Amniotic epithelial cell (primary cell): ENCODE measurements at regions not wholly inside any gene's neighbourhood (a gene's known extent, or its start where the extent isn't known, plus 50 kb on each side); places are given as distances from the start of the nearest gene placed in this dataset.

Experiments used
- DNase-seq: peaks from one replicate; pipeline ENCODE4 v3.0.0-alpha.2; 2010; ENCODE audit warnings: low read depth

DNA sequence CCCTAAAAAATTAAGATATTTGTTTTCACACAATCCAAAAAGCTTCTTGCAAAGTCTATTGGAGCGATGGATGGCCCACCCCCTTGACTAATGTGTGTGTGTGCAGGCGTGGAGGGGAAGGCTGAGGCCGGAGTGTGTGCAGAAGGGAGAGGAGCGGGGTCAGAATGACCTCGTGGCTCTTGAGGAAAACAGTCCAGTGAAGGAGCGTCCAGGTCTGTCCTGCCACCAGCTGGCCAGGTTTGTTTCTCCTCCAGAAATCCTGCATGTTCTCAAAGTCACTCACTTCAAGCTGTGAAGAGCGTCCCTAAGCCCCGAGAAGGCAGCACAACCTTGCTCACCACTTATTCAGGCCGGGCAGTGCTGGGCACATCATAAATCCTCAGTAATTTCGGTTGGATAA lies 69.5 kb upstream of the SSX2IP start:
- no peak for DNase-seq

DNA sequence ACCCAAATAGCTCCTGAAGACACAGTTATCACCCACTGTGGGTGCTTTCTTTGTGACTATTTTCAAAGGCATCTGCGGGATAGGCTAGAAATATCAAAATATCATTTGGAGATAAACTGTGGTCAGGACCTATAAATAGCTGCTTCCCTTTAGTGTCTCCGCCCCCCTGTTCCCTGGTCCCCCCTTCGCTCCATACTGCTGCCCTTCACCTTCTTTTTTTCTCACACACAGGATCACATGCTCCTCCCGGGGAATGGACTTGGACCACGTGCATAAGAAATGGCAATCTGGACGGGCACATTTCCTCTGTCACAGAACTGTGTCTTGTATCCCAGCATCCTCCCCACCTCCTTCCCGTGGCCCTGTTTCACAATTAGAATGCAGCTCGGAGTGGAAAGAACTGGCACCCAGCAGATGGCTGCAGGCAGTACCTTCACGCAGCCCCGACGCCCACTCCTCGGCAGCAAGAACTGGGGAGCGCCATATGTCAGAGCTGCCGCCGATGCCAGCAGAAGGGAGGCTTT lies 68.8 kb upstream of the SSX2IP start:
- peak; percentile 37 for DNase-seq

DNA sequence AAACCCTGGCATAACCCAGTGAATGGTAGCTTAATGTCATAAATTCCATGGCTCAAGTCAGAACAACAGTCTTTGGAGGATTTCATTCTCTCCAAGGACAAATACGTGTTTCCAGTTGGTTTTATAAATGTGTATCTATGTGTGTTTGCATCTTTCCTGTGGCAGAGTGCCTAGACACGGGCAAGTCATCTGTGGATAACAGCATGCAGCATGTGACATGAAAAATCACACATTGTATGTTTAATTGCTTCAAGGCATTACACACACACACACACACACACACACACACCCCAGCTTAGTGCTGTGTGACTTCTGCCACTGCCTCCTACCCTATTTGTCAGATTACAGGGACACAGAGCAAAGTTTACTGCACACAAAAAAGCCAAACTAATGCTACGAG lies 68.2 kb upstream of the SSX2IP start:
- no peak for DNase-seq

DNA sequence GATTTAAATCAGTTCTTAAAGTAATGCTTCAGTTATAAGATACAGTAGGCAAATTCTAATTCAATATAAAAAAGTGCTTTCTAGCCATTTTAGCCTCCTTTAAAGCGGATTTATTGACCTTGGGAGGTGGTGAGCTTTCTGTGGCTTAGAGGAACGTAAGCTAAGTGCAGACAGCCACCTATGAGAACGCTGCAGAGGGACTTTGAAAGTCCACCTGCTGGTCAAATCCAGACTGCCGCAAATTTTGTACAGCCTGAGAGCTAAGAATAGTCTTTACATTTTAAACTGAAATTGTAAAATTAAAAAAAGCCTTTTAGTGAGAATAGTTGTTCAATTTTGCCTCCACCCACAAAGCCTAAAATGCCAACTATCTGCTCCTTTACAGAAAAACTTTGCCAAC lies 67.0 kb upstream of the SSX2IP start:
- DNase-seq: no peak

DNA sequence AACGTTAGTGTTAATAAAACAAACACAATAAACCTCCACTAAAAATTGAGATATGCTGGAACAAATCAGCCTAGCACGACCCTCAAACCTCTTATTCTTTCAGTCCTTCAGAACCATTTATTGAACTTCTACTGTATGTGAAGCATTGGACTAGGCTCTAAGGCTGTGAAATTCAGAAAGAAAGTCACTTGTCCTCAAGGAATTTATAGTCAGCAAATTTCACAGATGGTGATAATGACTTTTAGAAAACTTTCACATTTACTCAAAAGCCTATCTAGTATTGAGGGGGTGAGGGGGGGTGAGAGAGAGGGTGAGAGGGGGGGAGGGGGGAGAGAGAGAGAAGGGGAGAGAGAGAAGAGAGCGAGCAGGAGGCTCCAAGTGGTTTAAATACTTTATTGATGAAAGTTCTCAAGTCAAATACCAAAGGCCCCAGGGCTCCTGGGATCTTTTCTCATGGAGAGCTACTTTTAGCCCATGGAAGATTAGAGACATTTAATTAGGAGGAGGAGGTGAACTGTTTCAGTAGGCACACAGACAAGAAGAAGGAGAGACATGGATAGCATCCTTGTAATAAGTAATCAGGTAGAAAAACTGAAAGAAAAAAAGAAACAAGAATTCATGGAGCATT lies 66.3 kb upstream of the SSX2IP start:
- DNase-seq: no peak

DNA sequence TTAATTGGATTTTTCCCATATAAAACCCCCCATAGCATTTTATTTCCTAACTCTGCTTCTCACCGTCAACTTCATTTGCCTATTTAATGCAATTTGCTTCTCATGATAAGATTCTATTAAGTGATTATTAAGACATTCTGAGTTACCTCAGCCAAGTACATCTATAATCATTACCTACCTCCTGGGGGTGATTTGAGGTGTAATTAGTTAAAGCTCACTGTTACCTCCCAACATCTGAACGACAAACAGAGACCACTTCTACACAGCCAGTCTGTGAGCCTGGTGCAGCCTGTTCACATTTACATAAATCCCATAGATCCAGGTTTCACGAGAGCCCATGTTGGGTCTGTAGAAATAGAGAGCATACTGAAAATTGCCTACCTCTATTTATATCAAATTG lies 65.7 kb upstream of the SSX2IP start:
- DNase-seq: no peak

DNA sequence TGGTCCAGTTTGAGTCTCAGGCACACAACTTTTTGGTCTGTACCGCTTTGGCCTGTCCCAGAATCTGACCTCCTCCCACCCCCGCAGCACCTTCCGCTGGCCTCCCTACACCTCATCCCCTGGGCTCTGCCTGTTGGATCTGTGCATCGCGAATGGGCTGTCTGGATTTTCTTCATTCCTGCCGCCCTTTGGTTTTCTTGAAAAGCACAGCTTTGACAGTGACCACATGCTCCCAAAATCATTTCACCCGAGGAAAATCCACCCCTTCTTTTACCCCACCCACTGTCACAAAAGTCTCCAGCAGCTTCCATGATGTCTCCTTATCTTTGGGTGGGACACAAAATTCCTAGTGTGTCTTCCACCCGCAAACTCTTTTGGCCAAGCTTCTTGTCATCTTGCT lies 65.0 kb upstream of the SSX2IP start:
- DNase-seq: no peak

DNA sequence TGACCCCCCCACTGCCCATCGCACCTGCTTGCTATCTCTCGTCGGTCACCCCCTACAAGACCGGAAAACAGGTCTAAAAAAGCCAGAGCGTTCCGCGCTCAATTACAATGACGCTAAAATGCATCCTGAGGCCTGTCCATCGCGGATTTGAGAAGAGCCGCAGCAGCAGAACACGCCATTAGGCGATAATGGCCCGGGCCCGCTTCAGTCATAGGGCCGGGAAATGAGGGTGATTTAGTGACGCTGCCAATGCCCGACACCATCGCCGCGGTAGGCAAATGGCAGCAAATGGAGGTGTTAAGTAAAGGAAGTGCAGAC lies 64.1 kb upstream of the SSX2IP start:
- DNase-seq: no peak

DNA sequence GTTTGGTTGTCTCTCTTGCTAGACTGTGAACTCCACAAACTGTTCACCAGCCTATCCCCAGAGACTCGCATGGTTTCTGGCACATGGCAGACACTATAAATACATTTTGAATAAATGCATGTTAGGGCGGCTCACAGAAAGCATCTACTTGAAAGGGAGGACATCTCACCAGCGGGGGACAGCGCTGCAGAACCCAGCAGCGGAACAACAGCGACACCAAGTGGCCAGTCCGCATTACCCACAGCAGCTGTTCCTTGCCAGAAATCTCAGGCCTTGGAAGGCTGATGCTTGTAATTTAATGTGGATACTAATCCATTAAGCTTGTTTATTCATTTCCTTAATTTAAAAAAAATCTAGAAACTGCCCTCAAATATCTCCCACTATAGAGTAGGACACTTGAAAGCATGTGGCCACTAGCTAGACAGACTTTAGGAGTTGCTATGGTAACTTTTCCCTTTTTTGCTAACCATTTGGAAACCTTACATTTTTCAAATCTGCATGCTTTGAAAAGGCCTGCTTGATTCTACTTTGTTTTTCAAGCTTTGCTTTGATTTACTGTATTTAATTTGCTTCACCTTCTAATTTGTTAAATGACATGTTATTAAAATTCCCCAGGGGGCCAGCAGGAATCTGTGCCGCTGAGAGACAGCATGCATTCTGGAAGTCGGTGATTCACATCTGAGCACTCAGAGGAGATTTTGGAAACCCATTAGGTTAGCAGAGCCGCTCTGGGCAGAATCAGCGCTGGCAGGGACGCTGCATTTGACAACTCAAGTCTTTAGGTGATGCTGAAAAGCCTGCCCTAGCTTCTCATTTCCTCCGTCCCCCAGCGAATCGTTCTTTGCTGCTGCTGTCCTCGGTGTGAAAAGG lies 63.5 kb upstream of the SSX2IP start:
- DNase-seq: peak; percentile 63

DNA sequence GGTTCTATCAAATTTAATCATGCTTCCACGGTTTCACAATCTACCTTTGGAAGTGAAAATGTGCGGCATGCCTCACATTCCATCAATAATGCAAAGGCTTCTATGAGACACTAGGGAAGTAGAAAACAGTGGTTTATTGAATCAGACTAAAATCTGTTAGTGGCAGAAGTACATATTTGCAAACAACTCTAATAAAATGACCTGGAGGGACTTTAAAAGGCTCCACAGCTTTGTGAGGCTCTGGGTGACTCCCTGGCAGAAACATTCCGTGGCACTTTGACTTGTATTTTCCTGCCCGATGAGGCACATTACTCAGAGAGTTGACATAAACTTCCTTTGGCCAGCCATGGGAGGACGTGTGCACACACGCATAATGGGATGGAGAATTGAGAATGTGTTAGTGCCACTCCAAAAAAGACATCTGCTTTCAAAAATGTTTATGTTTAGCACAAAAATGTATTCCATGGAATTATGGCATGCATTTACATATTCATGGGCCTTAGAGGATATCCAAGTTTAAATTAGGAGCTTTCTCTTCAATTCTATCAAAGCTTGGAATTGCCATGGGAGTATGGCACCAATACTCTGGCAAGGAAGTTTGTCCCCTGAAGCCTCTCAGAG lies 60.0 kb upstream of the SSX2IP start:
- DNase-seq: no peak

DNA sequence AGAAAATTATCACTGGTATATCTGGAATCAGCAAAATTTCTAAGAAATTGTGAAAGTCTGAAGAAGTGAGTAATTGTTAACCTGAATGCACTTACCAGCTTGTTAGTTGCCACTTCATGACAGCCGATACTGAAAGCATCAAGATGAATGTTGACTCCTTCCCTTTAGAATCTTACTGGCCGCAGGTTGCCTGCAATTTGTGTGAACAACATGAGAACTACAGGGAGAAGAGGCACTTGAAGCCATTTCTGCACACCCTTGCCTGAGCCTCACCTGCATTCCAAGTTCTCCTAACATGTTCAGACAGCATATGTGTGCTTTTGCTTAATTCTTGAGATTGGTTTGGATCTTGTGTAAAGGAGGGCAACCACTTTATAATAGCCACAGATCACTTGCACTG lies 59.2 kb upstream of the SSX2IP start:
- DNase-seq: no peak

DNA sequence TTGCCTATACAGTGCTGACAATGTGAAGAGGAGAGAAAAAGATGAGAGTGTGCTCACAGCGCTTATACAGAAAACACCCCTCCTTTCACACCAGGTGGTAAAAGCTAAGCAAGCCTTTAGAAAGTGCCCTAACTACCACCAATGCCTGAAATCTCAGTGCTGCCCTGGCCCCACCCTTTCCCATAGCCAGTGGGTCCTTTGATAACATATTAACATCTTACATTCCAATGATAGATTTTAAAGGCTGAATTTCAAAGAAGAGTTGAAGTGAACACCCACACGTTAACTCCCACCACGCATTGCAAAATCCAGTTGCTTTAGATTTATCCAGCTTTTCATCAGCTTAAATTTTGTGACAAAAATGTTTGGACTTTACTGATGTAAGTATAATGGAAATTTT lies 58.1 kb upstream of the SSX2IP start:
- DNase-seq: no peak

DNA sequence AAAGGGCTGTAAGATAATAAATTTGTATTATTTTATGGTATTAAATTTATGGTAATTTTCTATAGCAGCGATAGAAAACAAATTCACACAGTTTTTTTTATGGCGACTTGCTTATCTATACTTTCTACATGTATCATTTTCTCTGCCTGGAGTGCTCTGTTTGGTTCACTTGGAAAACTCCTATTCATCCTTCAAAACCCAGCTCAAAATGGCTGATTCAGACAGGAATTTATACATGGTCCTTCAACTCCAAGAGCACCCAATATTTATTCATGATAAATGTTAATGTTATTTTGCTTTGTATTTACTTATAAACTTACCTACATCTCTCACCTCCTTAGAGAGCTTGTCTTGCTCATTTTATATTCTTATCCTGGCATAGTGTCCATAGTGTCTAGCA lies 55.6 kb upstream of the SSX2IP start:
- no peak for DNase-seq

DNA sequence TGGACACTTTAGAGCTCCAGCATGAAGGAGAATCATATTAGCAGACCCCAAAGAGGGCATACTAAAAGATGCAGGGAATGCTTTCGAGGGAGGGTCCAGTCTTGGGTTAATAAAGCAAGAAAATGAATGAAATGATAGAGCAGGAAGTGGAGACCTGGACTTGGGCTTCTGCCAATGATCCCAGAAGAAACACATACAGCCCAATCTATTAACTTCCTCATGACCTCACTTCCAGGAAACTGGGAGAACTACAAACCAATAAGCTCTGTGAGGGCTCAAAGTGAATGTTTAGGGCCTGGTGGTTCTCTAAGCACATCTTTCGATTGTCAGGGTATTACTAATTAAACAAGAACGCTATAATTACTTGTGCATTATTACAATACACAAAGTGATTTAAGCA lies 53.6 kb upstream of the SSX2IP start:
- DNase-seq: no peak

DNA sequence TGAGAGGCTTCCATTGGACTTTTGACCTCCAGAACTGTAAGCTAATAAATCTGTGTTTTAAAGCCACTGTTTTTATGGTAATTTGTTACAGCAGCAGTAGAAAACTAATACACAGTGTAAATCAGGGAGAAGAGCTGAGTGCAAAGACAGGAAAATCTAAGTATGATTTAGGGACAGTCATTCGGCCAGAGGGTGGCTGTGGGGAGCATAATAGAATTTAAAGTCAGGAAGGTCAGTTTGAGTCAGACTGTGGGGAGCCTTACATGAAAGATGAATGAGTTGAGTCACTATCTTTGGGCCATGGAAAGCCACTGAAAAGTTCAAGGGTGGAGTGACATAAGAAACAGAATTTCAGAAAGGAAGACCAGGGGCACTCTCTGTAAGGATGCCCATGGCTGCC lies 52.4 kb upstream of the SSX2IP start:
- DNase-seq: no peak

DNA sequence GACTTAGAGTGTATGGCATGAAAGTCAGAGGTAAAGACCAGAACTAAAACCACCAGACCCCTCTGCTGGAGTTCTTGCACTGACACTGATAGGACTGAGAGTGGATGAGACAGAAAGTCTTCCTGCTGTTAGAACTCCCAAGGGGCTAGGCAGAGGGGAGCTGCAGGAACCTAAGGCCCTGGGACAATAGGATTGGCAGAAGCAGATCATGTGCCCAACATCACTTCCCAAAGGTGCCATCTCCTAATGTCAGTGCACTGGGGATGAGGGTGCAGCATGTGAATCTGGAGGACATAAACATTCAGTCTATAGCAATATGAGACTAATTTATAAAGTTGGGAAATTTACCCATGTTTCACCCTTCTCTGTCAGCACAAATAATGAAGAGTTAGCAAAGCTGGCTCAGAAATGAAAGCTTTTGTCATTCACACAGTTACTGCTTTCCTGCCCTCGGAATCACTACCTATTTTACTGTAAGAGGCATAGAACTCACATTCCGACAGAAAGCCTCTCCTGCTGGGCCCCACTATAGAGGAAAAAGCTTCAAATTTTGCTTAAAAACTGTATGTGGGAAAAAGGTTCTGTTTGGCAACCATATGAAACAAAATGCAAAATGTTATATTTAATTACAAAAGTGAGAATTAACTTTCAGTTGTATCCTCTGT lies 49.9 kb upstream of the SSX2IP start:
- DNase-seq: no peak
